NCI-H1048 (cell line): ENCODE measurements at regions not wholly inside any gene's neighbourhood (a gene's known extent, or its start where the extent isn't known, plus 50 kb on each side); places are given as distances from the start of the nearest gene placed in this dataset.
"Not testable (repeated sequence)": the region's sequence is repeated elsewhere in the genome, so short reads cannot be mapped to it uniquely, and the experiment has no call there.

Source experiments
- DNase-seq: peaks from one replicate; lab custom pipeline; 2025; lab: John Stamatoyannopoulos, UW

DNA sequence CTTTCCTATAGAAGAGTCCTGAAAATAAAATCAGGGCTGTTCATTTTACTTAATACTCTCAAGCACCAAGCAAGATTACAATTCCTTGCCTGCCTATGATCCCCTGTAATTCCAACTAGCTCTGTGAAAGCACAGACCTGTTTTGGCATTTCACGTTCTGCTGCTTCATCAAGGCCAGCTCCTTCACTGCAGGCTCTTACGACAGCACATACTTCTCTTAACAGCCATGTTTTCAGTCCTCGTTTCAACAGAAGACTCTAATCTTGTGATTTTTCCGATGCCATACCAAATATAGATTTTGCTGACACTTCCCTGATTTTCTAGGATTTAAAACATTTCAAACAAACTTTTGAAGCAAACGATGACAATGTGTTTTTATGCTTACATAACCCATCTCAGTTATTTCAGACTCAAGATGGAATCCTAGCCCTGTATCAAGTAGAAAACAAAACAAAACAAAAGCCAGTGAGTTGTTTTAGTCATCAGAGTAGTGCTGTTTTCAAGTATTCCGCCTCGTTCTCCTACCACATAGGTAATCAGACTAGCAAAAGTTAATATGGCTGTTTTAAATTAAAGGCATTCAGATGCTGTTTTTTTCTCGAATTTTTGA, 616.5 kb upstream of the CITED2 start:
- no peak for DNase-seq

GRCh38 chr6:139990026-139990686, 615.7 kb upstream of the CITED2 start:
- no peak for DNase-seq

DNA sequence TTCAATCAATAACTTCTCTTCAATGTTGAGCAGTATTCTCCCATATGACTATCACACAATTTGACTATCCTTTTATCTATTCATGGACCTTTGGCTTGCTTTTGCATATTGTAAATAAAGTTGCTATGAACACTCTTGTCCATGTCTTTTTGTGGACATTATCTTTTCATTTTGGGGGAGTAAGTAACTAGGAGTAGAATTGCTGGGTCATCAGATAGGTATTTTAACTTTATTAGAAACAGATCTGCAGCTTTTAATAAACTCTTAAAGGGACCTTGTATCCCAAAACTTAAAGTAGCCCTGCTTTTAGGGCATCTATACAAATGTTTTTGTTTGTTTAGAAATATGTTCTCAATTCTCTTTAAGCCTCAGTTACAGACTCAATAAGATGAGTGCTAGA, 614.2 kb upstream of the CITED2 start:
- DNase-seq, result no peak

DNA sequence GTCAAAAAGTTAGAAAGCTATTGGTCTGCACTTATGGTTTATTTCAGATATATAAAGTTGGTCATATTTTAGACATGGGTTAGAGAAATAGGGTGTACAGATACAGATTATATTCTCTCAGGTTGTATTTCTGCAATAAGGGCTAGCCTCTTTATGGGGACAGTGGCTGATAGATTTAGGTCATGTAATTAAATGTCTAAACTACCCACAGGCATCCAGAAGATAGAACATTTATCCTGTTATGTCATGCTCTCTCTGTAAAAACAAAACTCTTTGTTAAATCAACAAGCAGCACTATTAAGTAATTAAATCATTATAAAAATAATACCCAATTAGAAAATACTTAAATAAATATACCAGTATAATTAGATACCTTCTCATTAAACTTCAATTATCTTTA, 612.6 kb upstream of the CITED2 start:
- no peak for DNase-seq

DNA sequence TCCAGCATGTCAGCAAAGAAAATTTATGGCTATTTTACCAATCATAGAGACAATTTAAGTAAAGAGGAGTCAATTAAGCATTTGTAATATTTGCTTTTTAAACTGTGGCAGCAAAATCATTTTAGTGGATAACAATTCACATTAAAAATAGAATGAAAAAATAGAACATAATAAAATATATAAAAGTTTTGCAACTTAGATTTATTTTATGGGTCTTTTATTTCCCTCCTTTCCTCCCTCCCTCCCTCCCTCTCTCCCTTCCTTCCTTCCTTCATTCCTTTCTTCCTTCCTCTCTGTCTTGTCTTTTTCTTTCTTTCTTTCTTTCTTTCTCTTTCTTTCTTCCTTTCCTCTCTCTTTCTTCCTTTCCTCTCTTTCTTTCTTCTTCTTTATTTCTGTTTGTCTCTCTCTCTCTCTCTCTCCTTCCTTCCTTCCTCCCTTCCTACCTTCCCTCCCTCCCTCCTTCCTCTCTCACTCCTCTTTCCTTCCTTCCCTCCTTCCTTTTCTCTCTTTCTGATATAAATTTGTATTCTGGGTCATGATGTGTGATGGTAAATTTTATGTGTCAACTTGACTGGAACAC, 610.9 kb upstream of the CITED2 start:
- no peak for DNase-seq

DNA sequence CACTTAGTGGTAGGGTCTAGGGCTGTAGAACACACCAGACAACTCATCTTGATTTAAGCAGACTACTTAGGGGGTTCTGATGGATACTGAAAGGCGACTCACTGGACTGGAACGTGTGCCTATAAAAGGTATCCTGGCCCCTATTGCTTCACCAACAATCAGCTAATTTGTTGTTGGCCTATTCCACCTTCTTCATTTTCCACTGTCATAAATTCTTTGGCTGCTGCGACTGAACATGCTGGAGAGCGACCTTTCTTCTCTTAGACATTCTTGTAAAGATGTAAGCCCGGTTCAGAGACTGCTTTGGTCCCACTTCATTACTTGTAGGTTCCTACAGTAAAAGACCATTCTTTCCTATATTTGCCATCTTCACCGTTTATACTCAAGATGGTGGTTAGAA, 609.9 kb upstream of the CITED2 start:
- no peak for DNase-seq

GRCh38 chr6:139983555-139984276, 609.3 kb upstream of the CITED2 start:
- no peak for DNase-seq

- no peak for DNase-seq
These were observed 608.3 kb upstream of the CITED2 start for GRCh38 chr6:139982652-139983295.

GRCh38 chr6:139982195-139982594, 607.7 kb upstream of the CITED2 start:
- no peak for DNase-seq

- DNase-seq, result no peak
These were observed 607.3 kb upstream of the CITED2 start for GRCh38 chr6:139981768-139982181.

GRCh38 chr6:139981066-139981624, 606.7 kb upstream of the CITED2 start:
- DNase-seq, result no peak

DNA sequence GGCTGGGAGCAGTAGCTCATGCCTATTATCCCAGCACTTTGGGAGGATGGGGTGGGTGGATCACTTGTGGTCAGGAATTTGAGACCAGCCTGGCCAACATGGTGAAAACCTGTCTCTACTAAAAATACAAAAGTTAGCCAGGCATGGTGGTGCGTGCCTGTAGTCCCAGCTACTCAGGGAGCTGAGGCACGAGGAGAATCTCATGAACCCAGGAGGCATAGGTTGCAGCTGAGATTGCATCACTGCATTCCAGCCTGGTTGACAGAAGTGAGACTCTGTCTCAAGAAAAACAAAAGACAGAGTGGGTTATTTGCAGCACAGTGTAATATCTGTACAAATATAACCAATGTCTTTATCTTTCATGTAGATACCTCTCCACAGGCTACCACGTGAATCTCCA, 606.2 kb upstream of the CITED2 start:
- DNase-seq, result not testable (repeated sequence)

- no peak for DNase-seq
These were observed 604.7 kb upstream of the CITED2 start for GRCh38 chr6:139979021-139979725.

GRCh38 chr6:139977887-139978332, 603.5 kb upstream of the CITED2 start:
- DNase-seq, result no peak

DNA sequence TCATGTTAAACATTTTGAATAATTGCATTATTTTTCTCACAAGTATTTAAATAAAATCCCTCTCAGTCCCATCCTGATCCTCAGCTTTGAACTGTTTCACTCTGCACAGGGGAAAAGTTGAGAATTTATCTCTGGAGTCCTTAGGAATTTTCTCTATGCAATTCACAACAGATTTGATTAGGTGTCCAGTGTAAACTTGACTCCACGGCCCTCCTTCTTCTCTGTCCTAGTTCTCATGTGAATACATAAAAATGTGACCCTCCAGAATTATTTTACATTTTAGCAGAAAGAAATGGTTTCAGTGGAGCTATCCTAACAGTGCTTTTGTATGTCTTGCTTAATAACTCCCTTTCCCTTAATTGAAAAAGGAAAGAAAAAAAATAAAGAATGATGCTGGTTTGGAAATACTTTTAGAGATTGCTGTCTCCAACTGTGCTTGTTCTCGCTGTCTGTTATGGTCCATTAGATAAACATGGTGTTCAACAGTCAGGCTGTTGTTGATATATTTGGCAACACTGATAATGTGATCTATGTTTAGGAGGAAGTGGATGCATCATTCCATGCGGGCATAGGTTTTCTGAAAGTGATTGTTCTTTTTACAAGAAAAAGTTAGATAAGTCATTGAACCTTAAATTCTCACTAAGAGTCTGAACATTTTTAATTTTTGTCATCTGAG, 599.4 kb upstream of the CITED2 start:
- DNase-seq, result no peak

GRCh38 chr6:139972116-139972515, 597.7 kb upstream of the CITED2 start:
- no peak for DNase-seq

- DNase-seq, result no peak
These were observed 596.1 kb upstream of the CITED2 start for GRCh38 chr6:139970591-139970991.

- DNase-seq, result no peak
These were observed 593.0 kb upstream of the CITED2 start for GRCh38 chr6:139967497-139967896.

DNA sequence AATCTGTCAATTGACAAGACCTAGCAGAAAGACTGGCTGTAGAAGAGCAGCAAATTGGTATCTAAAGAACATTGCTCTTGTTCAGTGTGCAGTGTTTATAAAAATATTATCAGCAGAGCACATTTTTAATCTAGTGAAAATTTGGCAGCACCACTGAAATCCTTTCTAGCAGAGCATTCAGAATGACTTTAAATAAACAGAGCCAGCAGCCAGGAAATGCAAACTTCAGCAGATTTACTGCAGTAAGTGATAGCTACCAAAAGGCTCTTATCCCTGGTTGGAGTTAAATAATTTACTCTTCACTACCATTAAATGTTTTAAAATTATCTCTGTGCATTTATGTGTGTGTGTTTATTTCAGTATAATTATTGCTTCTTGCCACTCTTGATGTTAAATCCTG, 590.9 kb upstream of the CITED2 start:
- no peak for DNase-seq

- DNase-seq, result no peak
These were observed 590.3 kb upstream of the CITED2 start for GRCh38 chr6:139964737-139965136.
